HuH-7.5 (cell line): ENCODE measurements at regions not wholly inside any gene's neighbourhood (a gene's known extent, or its start where the extent isn't known, plus 50 kb on each side); places are given as distances from the start of the nearest gene placed in this dataset.

Source experiments
- DNase-seq: peaks from one replicate; pipeline ENCODE4 v3.0.0; 2011; ENCODE audit warnings: low spot score

GRCh38 chr2:217113491-217113890, 253.6 kb upstream of the TNP1 start:
- DNase-seq: no peak

- no peak for DNase-seq
Observed at GRCh38 chr2:217110550-217110949, 250.7 kb upstream of the TNP1 start.

GRCh38 chr2:217108575-217109027, 248.7 kb upstream of the TNP1 start:
- DNase-seq: no peak

GRCh38 chr2:217108086-217108485, 248.2 kb upstream of the TNP1 start:
- DNase-seq: no peak

GRCh38 chr2:217107480-217107879, 247.6 kb upstream of the TNP1 start:
- DNase-seq: no peak

- no peak for DNase-seq
Observed at GRCh38 chr2:217106650-217107014, 246.8 kb upstream of the TNP1 start.

- DNase-seq: no peak
Observed at GRCh38 chr2:217105733-217106649, 246.1 kb upstream of the TNP1 start.

GRCh38 chr2:217103752-217104545, 244.1 kb upstream of the TNP1 start:
- no peak for DNase-seq

GRCh38 chr2:217102956-217103355, 243.1 kb upstream of the TNP1 start:
- DNase-seq: no peak

- no peak for DNase-seq
Observed at GRCh38 chr2:217101972-217102371, 242.1 kb upstream of the TNP1 start.

- DNase-seq: no peak
Observed at GRCh38 chr2:217099561-217099960, 239.7 kb upstream of the TNP1 start.

GRCh38 chr2:217098435-217098834, 238.6 kb upstream of the TNP1 start:
- DNase-seq: no peak

- DNase-seq: no peak
Observed at GRCh38 chr2:217097346-217097745, 237.5 kb upstream of the TNP1 start.

GRCh38 chr2:217096474-217097225, 236.8 kb upstream of the TNP1 start:
- no peak for DNase-seq

- no peak for DNase-seq
Observed at GRCh38 chr2:217095511-217096205, 235.8 kb upstream of the TNP1 start.

- DNase-seq: no peak
Observed at GRCh38 chr2:217092710-217093379, 233.0 kb upstream of the TNP1 start.

GRCh38 chr2:217091531-217091930, 231.7 kb upstream of the TNP1 start:
- DNase-seq: no peak

- no peak for DNase-seq
Observed at GRCh38 chr2:217090884-217091283, 231.0 kb upstream of the TNP1 start.

- no peak for DNase-seq
Observed at GRCh38 chr2:217090024-217090473, 230.2 kb upstream of the TNP1 start.

GRCh38 chr2:217086718-217087117, 226.9 kb upstream of the TNP1 start:
- DNase-seq: no peak

GRCh38 chr2:217086038-217086522, 226.2 kb upstream of the TNP1 start:
- DNase-seq: no peak
